ENCODE measurements at regions not wholly inside any gene's neighbourhood (a gene's known extent, or its start where the extent isn't known, plus 50 kb on each side); places are given as distances from the start of the nearest gene placed in this dataset.

DNA sequence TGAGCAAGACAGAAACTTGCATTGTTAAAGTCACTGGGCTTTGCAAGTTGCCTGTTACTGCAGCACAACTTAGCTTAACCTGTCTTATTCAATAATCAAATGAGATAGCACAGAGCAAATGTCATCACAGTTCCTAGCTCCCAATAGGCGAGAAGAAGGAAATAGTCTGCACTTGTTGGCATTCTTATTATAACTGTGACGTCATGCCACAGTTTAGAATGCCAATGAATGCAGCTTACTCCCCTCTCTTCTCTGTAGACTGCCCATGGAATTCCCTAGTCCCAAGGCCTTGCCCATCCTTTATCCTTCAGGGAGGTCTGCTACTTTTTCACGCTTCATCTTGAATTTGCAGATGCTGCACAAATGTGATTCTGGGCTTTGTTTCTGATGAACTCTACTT lies 1094.9 kb upstream of the AUTS2 start:
- Histone ChIP-seq H3K4me3 (ENCODE audit: low read depth, low read length, poor library complexity, severe bottlenecking) (no peak overlapping the region), H3K36me3 (ENCODE audit: insufficient read depth, low read length, poor library complexity, severe bottlenecking) (no peaks in the 10 kb centered on the region), H3K4me1 (ENCODE audit: insufficient read depth, low read length, poor library complexity, severe bottlenecking) (no peaks in the 10 kb centered on the region), H3K9me3 (ENCODE audit: low read depth, low read length, poor library complexity, severe bottlenecking) (no peaks in the 10 kb centered on the region), H3K27ac (ENCODE audit: low read depth, low read length, poor library complexity, severe bottlenecking) (no peak overlapping the region), H3K27me3 (replicated peaks; ENCODE audit: insufficient read depth, low read depth, low read length, poor library complexity) (no peaks in the 10 kb centered on the region)
- ChIA-PET POLR2A (ENCODE audit: low non-redundant PET) (no interaction called here), CTCF (no interaction called here)
- intact Hi-C loops (cut with micrococcal nuclease; ENCODE audit: unreplicated experiment), result no loop called here
- TF ChIP-seq, protein P1, sequence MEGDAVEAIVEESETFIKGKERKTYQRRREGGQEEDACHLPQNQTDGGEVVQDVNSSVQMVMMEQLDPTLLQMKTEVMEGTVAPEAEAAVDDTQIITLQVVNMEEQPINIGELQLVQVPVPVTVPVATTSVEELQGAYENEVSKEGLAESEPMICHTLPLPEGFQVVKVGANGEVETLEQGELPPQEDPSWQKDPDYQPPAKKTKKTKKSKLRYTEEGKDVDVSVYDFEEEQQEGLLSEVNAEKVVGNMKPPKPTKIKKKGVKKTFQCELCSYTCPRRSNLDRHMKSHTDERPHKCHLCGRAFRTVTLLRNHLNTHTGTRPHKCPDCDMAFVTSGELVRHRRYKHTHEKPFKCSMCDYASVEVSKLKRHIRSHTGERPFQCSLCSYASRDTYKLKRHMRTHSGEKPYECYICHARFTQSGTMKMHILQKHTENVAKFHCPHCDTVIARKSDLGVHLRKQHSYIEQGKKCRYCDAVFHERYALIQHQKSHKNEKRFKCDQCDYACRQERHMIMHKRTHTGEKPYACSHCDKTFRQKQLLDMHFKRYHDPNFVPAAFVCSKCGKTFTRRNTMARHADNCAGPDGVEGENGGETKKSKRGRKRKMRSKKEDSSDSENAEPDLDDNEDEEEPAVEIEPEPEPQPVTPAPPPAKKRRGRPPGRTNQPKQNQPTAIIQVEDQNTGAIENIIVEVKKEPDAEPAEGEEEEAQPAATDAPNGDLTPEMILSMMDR (conservative IDR thresholded peaks at IDR 0.05; ENCODE audit: low read depth, low read length), result no peak
- TF ChIP-seq EZH2 (IDR thresholded peaks at IDR 0.05; ENCODE audit: borderline replicate concordance, low read depth, low read length, poor library complexity, severe bottlenecking), result no peak
- BruUV-seq (replicated peaks), result no TSS peak
- DNase-seq (ENCODE audit: low spot score), result no peak

DNA sequence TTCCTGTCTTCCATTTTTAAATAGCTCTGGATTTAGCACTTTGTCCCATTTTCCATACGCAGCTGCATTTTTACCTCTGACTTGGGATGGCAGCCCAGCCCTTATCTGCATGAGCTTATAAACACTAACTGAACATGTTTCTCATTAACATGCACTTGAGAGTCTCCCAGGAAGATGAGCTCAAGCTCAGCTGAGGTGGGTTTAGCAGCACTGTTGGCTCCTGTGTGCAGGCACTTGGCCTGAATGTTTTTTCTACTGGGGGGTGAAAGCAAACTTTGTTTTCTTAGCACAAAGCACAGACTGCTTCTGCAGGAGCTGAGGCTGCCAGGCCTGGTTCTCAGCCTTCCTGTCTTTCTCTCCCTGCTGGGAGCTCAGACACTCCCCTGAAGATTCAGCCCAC lies 1093.6 kb upstream of the AUTS2 start:
- Histone ChIP-seq H3K27me3 (replicated peaks; ENCODE audit: insufficient read depth, low read depth, low read length, poor library complexity) (no peaks in the 10 kb centered on the region), H3K4me3 (ENCODE audit: low read depth, low read length, poor library complexity, severe bottlenecking) (no peak overlapping the region), H3K27ac (ENCODE audit: low read depth, low read length, poor library complexity, severe bottlenecking) (no peak overlapping the region), H3K36me3 (ENCODE audit: insufficient read depth, low read length, poor library complexity, severe bottlenecking) (no peaks in the 10 kb centered on the region), H3K4me1 (ENCODE audit: insufficient read depth, low read length, poor library complexity, severe bottlenecking) (no peaks in the 10 kb centered on the region), H3K9me3 (ENCODE audit: low read depth, low read length, poor library complexity, severe bottlenecking) (no peaks in the 10 kb centered on the region)
- ChIA-PET POLR2A (ENCODE audit: low non-redundant PET) (no interaction called here), CTCF (no interaction called here)
- BruUV-seq (replicated peaks), result no TSS peak
- no peak for TF ChIP-seq EZH2 (IDR thresholded peaks at IDR 0.05; ENCODE audit: borderline replicate concordance, low read depth, low read length, poor library complexity, severe bottlenecking)
- TF ChIP-seq, protein P1 (conservative IDR thresholded peaks at IDR 0.05; ENCODE audit: low read depth, low read length), result no peak
- DNase-seq (ENCODE audit: low spot score), result no peak
- intact Hi-C loops (cut with micrococcal nuclease; ENCODE audit: unreplicated experiment), result no loop called here

DNA sequence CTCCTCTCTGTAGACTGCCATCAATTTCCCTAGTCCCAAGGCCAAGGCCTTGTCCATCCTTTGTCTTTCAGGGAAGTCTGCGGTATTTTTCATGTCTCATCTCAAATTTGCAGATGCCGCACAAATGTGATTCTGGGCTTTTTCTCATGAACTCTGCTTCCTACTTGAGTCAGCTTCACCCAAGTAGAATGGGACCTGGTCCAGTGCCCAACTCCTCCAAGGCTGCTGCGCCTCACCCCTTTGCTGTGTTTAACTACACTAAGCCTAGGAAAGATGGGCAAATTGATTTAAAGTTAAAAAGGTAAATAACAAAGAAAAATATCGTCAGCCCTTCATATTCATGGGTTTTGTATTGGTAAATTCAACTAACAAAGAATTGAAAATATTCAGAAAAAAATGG lies 1092.6 kb upstream of the AUTS2 start:
- Histone ChIP-seq H3K9me3 (ENCODE audit: low read depth, low read length, poor library complexity, severe bottlenecking) (no peaks in the 10 kb centered on the region), H3K4me3 (ENCODE audit: low read depth, low read length, poor library complexity, severe bottlenecking) (no peak overlapping the region), H3K27ac (ENCODE audit: low read depth, low read length, poor library complexity, severe bottlenecking) (no peak overlapping the region), H3K27me3 (replicated peaks; ENCODE audit: insufficient read depth, low read depth, low read length, poor library complexity) (no peaks in the 10 kb centered on the region), H3K36me3 (ENCODE audit: insufficient read depth, low read length, poor library complexity, severe bottlenecking) (no peaks in the 10 kb centered on the region), H3K4me1 (ENCODE audit: insufficient read depth, low read length, poor library complexity, severe bottlenecking) (no peaks in the 10 kb centered on the region)
- no peak for DNase-seq (ENCODE audit: low spot score)
- intact Hi-C loops (cut with micrococcal nuclease; ENCODE audit: unreplicated experiment), result no loop called here
- BruUV-seq (replicated peaks), result no TSS peak
- TF ChIP-seq EZH2 (IDR thresholded peaks at IDR 0.05; ENCODE audit: borderline replicate concordance, low read depth, low read length, poor library complexity, severe bottlenecking), result no peak
- TF ChIP-seq, protein P1 (conservative IDR thresholded peaks at IDR 0.05; ENCODE audit: low read depth, low read length), result no peak
- ChIA-PET CTCF (no interaction called here), POLR2A (ENCODE audit: low non-redundant PET) (no interaction called here)

All from A673 (cell line).